GM18507 (cell line): ENCODE measurements at regions not wholly inside any gene's neighbourhood (a gene's known extent, or its start where the extent isn't known, plus 50 kb on each side); places are given as distances from the start of the nearest gene placed in this dataset.
"Not testable (repeated sequence)": the region's sequence is repeated elsewhere in the genome, so short reads cannot be mapped to it uniquely, and the experiment has no call there.

Experiments
- DNase-seq: peaks from one replicate; pipeline ENCODE4 v3.0.0; 2011; ENCODE audit warnings: low read depth; ENCODE audit not compliant: insufficient read length; ENCODE audit errors: extremely low spot score
- FAIRE-seq: peaks from 2 replicates; lab custom pipeline; 2011; peaks lifted over from hg19 to GRCh38; lab: Jason Lieb, UNC

DNA sequence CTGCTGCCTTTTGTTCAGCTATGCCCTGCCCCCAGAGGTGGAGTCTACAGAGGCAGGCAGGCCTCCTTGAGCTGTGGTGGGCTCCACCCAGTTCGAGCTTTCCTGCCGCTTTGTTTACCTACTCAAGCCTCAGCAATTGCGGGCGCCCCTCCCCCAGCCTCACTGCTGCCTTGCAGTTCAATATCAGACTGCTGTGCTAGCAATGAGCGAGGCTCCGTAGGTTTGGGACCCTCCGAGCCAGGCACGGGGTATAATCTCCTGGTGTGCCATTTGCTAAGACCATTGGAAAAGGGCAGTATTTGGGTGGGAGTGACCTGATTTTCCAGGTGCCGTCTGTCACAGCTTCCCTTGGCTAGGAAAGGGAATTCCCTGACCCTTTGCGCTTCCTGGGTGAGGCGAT is 51.9 kb downstream of the DIPK2A start:
- FAIRE-seq, DNase-seq: not testable (repeated sequence)

DNA sequence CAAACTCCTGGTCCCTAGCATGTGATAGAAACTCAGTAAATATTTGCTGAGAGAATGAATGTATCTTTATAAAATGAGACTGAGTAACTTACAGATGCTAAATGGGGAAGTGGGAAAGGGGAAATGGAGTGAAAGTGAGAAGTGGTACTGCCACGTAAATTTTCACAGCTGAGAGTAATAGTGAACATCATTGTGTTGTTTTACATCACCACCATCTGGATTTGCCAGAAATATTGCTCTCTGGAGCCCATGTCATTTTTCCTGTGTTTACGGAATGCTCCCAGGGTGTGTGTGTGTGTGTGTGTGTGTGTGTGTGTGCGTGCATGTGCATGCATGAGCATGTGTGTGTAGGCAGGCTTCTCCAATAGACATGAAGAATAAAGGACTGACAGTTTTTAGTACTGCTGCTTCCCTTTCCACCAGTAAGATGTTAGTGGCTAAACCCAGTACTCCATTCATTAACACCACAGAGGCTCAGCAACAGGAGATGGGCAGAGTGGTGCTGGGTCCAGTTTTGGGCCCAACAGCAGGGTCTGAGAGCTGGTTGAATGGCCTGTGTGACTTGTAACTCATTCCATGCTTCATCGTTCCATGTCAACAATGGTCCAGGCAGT is 57.3 kb downstream of the DIPK2A start:
- DNase-seq (no peak), FAIRE-seq (peak; percentile 86)

DNA sequence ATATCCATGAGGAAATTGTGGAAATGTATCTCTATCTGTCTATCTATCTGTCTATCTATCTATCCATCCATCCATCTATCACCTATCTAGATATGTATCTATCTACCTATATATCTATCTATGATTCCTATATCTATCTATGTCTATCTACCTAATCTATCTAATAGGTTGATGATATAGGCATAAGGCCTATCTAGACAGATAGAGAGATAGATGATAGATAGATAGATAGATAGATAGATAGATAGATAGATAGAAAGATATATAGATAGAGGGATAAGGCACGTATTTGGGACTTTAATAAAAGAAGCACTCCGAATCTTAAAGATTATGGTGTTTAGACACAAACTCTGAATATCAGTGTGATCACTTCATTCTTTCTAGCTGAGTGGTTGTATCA is 58.1 kb downstream of the DIPK2A start:
- no peak for FAIRE-seq
- DNase-seq: no peak

DNA sequence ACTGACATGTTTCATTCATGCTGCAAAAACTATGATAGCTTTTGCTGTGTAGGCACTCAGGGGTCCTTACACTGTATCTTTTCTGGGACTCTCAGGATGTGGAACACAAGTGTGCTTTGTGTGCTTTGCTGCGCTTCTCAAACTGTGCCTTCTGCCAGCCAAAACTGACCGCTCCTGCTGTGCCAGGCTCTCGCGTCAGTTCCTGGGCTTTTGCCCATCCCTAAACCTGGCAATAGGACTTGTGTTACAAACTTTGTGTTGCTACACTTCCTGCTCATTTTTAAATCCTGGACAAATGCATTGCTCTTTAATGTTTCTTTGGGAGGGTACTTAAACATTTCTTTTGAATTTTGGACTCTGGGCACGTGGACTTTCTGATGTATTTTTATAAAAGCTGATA is 60.3 kb downstream of the DIPK2A start:
- FAIRE-seq (no peak), DNase-seq (no peak)

DNA sequence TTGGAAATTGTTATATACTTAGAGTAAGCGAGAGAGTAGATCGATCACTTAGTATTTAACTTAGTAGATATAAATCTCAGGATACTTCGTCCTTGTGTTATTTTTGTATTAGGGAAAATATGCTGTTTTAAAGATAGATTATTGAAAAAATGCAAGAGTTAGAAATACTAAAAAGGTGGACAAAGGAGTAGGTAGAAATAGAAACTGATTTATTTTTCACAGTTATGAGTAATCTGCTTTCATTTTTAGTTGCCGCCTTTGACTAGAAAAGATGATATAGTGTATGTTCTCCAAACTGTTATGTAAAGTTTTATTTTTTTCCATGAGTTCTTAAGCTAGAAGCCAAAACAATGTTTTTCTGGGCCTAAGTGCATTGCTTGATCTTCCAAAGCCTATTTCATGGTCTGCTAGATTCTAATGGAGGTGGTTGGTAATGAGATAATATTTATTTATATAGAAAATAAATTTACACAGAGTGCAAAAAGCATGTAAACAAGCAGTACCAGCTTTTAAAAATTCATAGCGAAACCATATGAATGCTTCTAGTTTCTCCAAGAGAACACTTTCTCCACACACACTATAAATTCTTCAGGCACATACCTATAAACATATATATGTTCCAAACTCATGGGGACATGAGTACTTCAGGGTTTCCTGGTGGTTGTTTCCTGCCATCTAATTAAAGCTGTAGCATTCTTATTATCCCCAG is 61.1 kb downstream of the DIPK2A start:
- DNase-seq (no peak), FAIRE-seq (peak; percentile 68)

DNA sequence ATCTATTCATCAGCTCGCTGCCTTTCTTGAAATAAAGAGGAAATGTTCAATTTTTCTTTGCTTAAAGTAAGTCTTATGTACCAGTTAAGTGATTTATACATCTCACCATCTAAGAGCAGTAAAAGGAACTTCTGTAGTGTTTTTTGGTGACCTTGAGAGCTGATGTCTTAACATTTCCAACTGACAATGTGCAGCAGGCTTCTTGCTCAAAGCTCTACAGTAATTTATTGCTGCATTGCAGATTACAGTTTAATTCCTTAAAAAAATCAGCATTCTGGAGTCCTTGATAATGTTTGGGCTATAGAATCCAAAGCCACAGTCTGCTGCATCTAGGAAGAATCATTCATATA is 61.6 kb downstream of the DIPK2A start:
- FAIRE-seq (peak; percentile 54), DNase-seq (no peak)

DNA sequence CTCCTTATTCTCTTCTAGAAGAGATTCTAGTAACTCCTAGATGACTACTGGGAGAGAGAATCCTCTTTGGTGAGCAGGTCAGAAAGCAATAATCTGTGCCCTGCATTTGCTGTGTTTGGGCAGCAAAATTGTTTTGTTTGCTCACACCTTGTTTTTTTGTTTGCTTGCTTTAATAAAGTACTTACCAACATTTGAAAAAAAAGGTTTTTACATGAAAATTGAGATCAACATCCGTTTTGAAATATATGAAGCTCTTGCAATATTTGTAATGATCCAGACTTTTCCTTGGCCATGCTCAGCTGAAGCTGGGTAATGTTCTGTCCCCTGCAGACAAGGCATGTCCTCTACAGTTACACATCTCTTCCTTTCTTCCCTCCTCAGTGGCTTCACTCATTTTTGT is 62.2 kb downstream of the DIPK2A start:
- FAIRE-seq (no peak), DNase-seq (no peak)

DNA sequence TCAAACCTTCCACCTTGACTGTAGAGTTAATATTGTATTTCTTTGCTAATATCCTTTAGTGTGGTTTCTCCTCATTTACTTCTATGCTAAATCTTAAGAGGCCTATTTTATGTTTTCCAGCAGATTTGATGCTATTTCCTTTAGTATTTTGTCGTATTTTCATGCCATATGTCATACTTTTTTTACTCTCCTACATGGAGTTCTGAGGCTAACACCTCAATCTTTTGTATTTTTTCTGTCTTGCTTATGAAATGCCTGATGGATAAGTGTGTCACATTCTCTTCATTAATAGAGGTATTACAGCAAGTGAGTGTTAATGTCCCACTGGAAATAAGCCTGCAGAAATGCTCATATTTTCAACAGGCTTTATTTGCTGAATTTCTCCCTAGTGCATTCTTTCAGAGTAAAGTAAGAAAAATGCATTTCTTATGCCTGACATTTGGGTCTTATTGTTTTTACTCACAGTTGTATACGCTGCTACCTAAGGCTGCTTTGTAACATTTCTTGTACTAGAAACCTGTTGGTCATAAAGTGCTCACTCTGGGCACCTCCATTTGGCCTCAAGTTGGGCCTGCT is 63.2 kb downstream of the DIPK2A start:
- no peak for FAIRE-seq
- no peak for DNase-seq

DNA sequence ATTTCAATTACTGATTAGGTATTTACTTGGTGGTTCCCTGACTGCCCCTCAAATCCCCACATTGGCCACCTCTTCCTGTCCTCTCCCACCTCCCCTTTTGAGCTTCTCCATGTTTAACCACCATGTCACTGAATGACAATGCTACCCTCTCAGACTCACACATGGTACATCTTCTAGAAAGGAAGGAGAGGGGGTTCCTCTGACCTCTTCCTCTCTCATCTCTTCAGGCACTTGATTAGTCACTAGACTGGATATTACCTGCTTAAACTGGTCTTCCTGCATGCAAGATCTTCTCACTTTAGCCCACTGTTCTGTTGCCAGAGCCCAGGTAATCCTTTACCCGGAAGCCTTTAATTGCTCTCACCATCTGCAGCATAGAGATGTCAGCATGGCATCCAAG is 64.9 kb downstream of the DIPK2A start:
- FAIRE-seq: no peak
- DNase-seq: no peak

DNA sequence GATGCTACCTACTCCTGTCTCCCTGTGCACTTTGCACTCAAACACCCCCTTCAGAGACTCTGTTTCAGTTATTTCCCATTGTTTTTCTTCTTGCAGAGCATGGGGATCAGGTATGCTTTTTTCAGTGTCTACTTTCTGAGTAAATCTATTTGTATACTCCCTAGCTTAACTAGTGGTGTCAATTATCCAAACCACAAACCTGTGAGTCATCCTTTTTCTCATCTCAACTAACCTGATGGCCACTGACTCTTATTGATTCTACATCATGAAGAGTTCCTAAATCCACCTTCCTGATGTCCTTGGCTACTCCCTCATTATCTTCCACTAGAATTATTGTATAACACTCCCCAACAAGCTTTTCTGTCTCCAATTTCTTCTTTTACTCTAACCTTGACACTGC is 68.0 kb downstream of the DIPK2A start:
- no peak for FAIRE-seq
- DNase-seq: no peak

DNA sequence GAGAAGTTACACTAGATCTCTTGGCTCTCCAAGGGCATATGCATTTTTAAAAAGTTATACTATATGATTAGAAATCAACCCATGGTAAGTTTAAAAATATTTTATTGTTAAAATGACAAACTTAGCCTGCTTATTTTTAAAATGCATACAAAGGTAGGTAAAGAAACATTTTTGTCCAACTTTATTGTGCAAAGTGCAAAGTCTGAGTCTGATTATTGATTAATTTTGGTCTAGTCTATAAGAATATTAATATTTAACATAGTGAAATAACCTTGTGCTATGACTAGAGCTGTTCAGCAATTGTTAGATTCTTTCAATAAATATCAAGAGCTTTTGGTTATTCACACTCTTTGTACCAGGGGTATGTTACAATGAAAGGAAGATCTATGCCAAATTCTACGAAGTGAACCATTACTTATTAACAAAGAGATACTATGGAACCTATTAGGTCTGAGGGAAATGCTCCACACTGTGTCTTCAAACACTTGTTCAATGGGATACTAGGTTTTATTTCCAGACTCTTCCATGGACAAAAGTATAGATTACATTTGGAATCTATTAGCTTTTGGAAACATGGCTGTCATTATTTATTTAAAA is 70.4 kb downstream of the DIPK2A start:
- no peak for DNase-seq
- FAIRE-seq: no peak

DNA sequence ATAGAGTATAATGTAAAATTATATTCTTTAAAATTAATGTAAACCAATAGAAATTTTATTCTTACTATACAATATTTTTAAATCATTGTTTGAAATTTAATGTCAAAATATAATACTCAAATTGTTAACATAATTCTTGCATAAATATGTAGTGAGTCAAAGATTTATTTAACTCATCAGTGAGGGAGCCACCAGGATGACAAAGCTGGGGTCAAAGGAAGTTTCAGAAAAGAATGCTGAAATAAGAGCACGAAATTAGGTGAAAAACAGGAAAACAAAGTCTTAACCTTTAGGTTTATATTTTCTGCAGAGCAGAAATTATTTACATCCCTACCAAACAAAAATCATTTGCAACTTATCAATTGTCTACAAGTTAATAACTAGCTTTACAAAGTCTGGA is 74.1 kb downstream of the DIPK2A start:
- DNase-seq (no peak), FAIRE-seq (no peak)

DNA sequence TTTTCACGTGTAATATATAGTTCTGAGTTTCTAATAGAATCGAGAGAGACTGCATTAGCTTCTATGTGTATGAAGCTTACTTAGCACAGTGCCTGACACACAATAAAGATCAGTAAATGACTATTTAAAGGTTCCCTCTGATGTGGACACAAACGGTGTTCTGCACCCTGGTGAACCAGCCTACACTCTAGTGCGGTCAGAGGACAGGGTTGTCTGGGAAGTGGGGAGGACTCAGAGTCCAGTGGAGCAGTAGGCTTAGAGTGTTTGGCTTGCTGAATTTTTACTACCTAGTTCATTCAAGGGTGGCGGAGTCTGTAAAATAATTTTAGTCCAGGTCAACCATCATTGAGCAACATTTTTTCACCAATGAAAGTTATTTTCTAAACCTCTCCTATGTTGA is 77.8 kb downstream of the DIPK2A start:
- DNase-seq (no peak), FAIRE-seq (no peak)

DNA sequence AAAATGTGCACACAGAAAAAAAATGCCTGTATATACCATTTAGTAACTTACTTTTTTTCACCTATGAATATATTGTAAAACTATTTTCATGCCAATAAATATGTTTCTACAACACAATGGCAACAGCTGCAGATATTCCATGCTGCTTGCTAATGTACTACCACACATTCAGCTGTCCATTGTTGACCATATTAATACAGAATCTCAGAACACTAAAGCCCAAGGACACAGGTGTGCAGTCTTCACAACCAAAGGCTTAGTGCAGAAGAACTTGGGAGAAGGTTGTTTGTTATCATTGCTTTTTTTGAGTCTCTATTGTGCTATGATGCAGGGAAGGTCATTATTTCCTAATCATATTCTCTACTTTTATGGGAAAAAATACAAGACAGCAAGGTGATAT is 79.6 kb downstream of the DIPK2A start:
- FAIRE-seq: no peak

DNA sequence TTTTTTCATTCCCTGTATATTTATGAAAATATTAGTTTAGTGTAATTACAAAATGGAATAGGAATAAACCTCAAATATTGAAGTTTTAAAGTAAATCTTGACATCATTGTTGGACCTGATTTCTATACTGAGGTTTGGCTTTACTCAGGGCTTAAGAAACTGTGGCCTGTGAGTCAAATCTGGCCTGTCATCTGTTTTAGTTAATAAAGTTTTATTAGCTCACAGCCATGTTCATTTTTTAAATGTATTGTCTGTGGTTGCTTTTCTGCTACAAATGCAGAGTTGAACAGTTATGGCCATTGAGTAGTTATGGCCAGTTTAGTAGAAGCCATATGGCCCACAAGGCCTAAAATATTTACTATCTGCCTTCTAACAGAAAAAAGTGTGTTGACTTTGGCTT is 80.7 kb downstream of the DIPK2A start:
- DNase-seq (no peak), FAIRE-seq (no peak)

More for the DNA sequence above, 79.6 kb downstream of the DIPK2A start:
- DNase-seq: no peak

DNA sequence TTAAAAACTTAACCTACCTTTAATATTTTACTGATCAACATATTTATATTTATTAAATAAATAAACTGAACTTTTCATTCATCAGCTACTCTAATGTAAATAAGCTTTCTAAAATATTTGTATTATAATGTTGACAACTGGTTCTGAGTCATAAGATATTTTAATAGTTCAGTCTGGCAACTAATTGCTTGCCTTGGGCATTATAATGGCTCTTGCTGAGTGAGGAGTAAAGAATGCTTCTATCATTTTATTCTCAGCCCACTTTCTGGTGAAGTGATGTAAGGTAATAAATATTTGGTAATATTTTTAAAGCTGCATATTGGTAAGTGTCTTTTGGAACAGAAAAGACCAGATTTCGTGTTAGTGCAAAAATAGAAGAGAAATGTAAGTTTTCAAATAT is 81.5 kb downstream of the DIPK2A start:
- no peak for DNase-seq
- FAIRE-seq: no peak

DNA sequence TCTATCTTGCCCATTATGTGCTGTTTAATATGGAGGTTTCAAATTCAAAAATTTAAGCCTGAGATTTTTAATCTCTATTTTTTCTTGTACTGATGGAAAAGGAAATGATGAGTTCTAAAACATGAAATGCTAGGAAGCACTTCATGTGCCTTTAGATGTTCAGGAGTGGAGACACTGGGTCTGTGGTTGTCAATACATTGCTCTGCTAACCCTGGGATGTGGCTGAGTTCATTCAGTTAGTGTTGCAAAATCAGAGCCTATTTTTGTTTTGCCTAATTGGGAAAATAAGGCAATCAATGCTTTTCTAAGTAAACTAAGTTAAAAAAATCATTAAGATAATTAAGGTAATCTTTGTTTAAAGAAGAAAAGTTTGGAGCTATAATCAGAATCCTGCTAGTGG is 83.1 kb downstream of the DIPK2A start:
- FAIRE-seq (no peak), DNase-seq (no peak)

DNA sequence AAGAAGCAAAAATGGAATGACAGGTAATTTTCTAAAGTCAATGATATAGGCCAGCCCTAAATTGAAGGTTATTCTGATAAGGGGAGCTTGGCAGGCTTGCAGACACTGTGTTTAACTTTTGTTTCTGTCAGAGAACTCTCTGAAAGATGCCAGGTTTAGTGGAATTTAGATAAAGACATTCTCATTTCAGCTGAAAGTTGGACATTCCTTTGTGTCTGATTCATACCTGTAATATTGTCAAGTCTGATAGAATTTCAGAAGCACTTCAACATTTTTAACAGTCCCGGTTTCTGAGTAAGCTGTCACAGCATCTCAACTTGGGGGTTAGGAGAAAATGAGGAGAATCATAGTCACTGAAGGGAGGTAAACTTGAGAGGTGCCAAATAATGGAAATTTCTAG is 84.0 kb downstream of the DIPK2A start:
- FAIRE-seq (no peak), DNase-seq (no peak)

DNA sequence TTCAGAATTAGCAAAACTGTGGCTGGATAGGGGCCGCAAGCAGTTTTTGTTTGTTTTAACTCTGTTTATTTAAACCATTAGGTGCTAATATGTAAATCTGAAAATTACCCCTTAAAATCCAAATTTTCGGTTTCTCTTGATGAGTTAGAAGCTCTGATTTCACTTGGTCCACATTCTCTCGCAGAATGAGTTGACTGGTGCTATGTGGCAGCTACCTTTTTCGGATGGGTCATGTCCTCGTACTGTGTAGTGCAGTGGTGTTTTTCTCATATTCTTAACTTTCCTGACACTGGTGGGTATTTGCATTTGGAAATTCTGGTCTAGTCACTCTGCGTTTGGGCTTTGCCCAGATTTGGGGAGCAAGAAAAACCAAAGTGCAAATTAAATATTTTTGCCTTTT is 87.1 kb downstream of the DIPK2A start:
- no peak for DNase-seq
- no peak for FAIRE-seq

DNA sequence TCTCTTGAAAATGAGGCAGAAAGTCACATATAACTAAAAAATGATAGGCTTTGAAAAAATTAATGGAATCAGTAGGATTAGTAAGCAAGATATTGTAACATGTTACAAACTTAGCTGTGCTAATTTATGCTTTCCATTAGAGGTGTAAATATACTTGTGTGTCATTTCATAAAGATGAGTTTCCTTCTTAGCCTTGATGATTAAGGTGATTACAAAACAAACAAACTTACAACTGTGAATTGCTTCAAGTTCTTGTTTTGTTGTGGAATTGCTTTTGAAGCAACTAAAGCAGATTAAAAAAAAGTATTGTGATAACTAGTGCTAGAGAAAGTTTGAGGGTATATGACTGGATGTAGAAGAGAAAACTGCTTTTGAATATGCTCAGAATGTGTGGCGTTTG is 87.9 kb downstream of the DIPK2A start:
- DNase-seq: no peak
- no peak for FAIRE-seq

DNA sequence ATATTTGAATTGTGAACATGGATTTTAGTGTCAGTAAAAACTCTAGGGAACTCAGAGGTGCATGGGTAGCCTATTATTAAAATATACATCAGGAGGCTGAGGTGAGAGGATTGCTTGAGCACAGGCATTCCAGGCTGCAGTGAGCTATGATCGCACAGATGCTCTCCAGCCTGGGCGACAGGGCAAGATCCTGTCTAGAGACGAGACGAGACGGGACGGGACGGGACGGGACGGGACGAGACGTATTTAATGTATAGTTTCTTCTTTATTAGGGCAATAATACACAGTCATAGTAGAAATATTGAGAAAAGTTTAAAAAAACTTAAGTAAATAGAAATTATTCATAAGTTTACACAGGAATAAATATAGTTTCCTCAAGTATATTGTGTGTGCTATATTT is 89.3 kb downstream of the DIPK2A start:
- DNase-seq (no peak), FAIRE-seq (no peak)
